SK-N-SH treated with all-trans-retinoic acid at 6 μM for 48 hours (cell line): ENCODE measurements at regions not wholly inside any gene's neighbourhood (a gene's known extent, or its start where the extent isn't known, plus 50 kb on each side); places are given as distances from the start of the nearest gene placed in this dataset.

ENCODE experiments used
- ATAC-seq: fragments of 200-7000 bp; cut with Tn5 transposase; 3 replicates; pipeline ENCODE4 v1.9.1; 2020; ENCODE audit warnings: mild to moderate bottlenecking, moderate library complexity
- ARNTL ChIP-seq: fragments of 450-650 bp; formaldehyde crosslinking; IDR thresholded peaks from 2 replicates; pipeline ENCODE4 v1.5.0; 2020; ENCODE audit warnings: low read depth, mild to moderate bottlenecking, moderate library complexity, borderline replicate concordance
- BACH2 ChIP-seq: fragments of 250-450 bp; sonication (Bioruptor Pico); IDR thresholded peaks from 2 replicates; pipeline ENCODE4 v1.9.0; 2021; ENCODE audit warnings: mild to moderate bottlenecking, borderline replicate concordance
- CSDC2 ChIP-seq: fragments of 250-450 bp; sonication (Bioruptor Pico); IDR thresholded peaks from 2 replicates; pipeline ENCODE4 v1.5.0; 2020; ENCODE audit warnings: mild to moderate bottlenecking, moderate library complexity
- ESRRG ChIP-seq: fragments of 250-450 bp; sonication (Bioruptor Pico); IDR thresholded peaks from 2 replicates; pipeline ENCODE4 v1.6.1; 2021; ENCODE audit warnings: mild to moderate bottlenecking
- GLIS3 ChIP-seq: fragments of 250-450 bp; sonication (Bioruptor Pico); IDR thresholded peaks from 2 replicates; pipeline ENCODE4 v1.5.0; 2020; ENCODE audit warnings: mild to moderate bottlenecking, moderate library complexity
- ISL1 ChIP-seq: fragments of 250-450 bp; sonication (Bioruptor Pico); IDR thresholded peaks from 2 replicates; pipeline ENCODE4 v2.1.2; 2022; ENCODE audit warnings: mild to moderate bottlenecking, moderate library complexity
- PPARA ChIP-seq: fragments of 250-450 bp; sonication (Bioruptor Pico); IDR thresholded peaks from 2 replicates; pipeline ENCODE4 v1.5.0; 2020; ENCODE audit warnings: mild to moderate bottlenecking, borderline replicate concordance
- RARB ChIP-seq: fragments of 250-450 bp; sonication (Bioruptor Pico); IDR thresholded peaks from 2 replicates; pipeline ENCODE4 v1.8.0; 2021; ENCODE audit warnings: mild to moderate bottlenecking, moderate library complexity
- SNAI2 ChIP-seq: fragments of 250-450 bp; sonication (Bioruptor Pico); IDR thresholded peaks from 2 replicates; pipeline ENCODE4 v1.5.0; 2020; ENCODE audit warnings: mild to moderate bottlenecking, moderate library complexity
- ZC3H10 ChIP-seq: fragments of 250-450 bp; sonication (Bioruptor Pico); IDR thresholded peaks from 2 replicates; pipeline ENCODE4 v1.5.1; 2021; ENCODE audit warnings: mild to moderate bottlenecking, moderate library complexity
- ZFP30 ChIP-seq: fragments of 450-650 bp; formaldehyde crosslinking; IDR thresholded peaks from 2 replicates; pipeline ENCODE4 v1.5.0; 2022; ENCODE audit warnings: mild to moderate bottlenecking, moderate library complexity
- ZNF565 ChIP-seq: fragments of 450-650 bp; formaldehyde crosslinking; conservative IDR thresholded peaks from 2 replicates; pipeline ENCODE4 v1.5.0; 2020; ENCODE audit warnings: low read depth, mild to moderate bottlenecking, moderate library complexity
- ZNF70 ChIP-seq: fragments of 450-650 bp; formaldehyde crosslinking; IDR thresholded peaks from 2 replicates; pipeline ENCODE4 v1.5.0; 2020; ENCODE audit warnings: mild to moderate bottlenecking, moderate library complexity
- ZNF8 ChIP-seq: fragments of 450-650 bp; formaldehyde crosslinking; IDR thresholded peaks from 2 replicates; pipeline ENCODE4 v1.5.0; 2020; ENCODE audit warnings: mild to moderate bottlenecking, moderate library complexity
- TF ChIP-seq, protein P1 (sequence below): fragments of 250-450 bp; sonication (Bioruptor Pico); IDR thresholded peaks from 2 replicates; pipeline ENCODE4 v1.5.1; 2020; ENCODE audit warnings: low read depth, mild to moderate bottlenecking, moderate library complexity
- TF ChIP-seq, protein P2 (sequence below): fragments of 250-450 bp; sonication (Bioruptor Pico); IDR thresholded peaks from 2 replicates; pipeline ENCODE4 v1.8.0; 2021; ENCODE audit warnings: low read depth, mild to moderate bottlenecking, moderate library complexity, borderline replicate concordance
- TF ChIP-seq, protein P3 (sequence below): fragments of 250-450 bp; sonication (Bioruptor Pico); IDR thresholded peaks from 2 replicates; pipeline ENCODE4 v1.8.0; 2020; ENCODE audit warnings: mild to moderate bottlenecking, moderate library complexity, borderline replicate concordance
- TF ChIP-seq, protein P4 (sequence below): fragments of 250-450 bp; sonication (Bioruptor Pico); IDR thresholded peaks from 2 replicates; pipeline ENCODE4 v1.5.1; 2021; ENCODE audit warnings: mild to moderate bottlenecking, moderate library complexity
- TF ChIP-seq, protein P5 (sequence below): fragments of 250-450 bp; sonication (Bioruptor Pico); IDR thresholded peaks from 2 replicates; pipeline ENCODE4 v1.5.0; 2020; ENCODE audit warnings: mild to moderate bottlenecking, moderate library complexity

DNA sequence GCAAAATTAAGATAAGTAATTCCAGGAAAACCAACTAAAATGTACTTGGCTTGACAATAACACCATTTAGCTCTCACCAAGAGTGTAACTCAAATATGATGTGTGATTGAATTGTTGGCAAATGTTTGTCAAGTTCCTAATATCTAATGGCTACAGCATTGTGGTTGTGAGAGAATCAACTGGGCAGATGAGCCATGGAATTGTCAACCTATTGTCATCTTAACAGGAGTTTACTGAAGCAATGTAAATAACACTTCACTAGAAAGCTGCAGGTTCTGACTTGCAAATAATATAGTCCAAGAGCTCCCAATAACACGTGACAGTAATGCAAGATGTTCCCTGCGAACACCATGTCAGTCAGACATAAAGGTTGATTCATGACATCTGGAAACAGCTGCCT, 495.2 kb upstream of the MEIS1 start (continued):
- no peak for TF ChIP-seq RARB (CRISPR knock-in tag)
- no peak for TF ChIP-seq ZNF565 (CRISPR knock-in tag)
- TF ChIP-seq, protein P1, sequence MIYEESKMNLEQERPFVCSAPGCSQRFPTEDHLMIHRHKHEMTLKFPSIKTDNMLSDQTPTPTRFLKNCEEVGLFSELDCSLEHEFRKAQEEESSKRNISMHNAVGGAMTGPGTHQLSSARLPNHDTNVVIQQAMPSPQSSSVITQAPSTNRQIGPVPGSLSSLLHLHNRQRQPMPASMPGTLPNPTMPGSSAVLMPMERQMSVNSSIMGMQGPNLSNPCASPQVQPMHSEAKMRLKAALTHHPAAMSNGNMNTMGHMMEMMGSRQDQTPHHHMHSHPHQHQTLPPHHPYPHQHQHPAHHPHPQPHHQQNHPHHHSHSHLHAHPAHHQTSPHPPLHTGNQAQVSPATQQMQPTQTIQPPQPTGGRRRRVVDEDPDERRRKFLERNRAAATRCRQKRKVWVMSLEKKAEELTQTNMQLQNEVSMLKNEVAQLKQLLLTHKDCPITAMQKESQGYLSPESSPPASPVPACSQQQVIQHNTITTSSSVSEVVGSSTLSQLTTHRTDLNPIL = no peak

DNA sequence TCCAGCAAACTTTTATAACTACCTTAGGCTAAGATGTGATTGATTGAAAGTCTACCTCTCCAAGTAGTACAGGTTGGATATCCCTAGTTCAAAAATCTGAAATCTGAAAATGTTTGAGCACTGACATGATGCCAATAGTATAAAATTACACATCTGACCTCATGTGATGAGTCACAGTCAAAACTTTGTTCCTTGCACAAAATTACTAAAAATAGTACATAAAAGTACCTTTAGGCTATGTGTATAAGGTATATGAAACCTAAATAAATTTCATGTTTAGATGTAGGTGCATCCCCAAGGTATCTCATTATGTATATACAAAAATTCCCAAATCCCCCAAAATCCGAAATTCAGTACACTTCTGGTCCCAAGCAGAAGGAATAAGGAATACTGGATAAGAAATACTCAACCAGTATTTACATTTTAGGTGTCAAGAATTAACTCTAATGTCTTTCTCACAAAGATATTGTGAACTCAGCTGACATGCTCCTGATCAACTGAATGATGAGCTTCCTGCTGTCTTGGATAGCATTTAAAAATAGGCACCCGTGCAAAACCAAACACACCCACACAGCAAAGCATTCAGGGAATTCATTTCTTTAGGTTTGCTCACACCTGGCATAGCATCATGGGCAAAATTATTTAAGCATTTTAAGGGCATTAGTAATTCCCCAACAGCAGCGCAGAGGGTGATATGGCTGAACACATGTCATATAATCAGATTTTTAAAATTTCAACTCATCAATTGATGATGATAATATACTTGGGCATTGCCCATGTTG, 497.4 kb upstream of the MEIS1 start:
- ATAC-seq = no peak

DNA sequence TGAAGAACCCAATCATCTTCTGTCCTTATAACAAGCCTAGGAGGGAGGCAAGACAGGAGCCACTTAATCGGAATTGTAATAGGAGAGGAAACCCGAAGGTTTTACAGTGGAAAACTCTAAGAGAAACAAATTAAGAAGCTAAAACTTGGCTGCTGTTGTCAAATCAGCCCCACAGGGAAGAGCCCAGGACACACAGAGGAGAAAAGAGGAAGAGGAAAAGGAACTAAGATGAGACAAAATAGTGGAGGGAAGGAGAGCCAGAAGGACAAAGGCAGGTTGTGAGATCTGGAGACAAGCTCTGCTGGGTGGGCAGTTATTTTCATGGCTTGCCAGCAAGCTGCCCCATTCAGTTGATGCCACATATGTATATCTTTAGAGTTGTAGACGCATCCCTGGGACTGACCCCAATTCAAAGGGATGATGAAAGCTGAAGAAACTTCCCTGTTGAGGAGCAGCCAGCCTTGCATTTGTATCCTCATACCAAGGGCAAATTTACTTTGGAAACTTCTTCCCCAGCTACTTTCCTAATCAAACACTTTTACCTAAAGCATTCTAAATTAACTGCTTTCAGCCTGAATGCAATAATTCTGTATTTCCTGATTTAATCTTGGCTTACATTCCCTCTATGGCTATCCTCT, 499.8 kb upstream of the MEIS1 start:
- TF ChIP-seq PPARA (CRISPR knock-in tag) = no peak
- TF ChIP-seq ZC3H10 (CRISPR knock-in tag) = no peak
- TF ChIP-seq, protein P2, sequence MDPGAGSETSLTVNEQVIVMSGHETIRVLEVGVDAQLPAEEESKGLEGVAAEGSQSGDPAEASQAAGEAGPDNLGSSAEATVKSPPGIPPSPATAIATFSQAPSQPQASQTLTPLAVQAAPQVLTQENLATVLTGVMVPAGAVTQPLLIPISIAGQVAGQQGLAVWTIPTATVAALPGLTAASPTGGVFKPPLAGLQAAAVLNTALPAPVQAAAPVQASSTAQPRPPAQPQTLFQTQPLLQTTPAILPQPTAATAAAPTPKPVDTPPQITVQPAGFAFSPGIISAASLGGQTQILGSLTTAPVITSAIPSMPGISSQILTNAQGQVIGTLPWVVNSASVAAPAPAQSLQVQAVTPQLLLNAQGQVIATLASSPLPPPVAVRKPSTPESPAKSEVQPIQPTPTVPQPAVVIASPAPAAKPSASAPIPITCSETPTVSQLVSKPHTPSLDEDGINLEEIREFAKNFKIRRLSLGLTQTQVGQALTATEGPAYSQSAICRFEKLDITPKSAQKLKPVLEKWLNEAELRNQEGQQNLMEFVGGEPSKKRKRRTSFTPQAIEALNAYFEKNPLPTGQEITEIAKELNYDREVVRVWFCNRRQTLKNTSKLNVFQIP (CRISPR knock-in tag) = no peak
- TF ChIP-seq, protein P3, sequence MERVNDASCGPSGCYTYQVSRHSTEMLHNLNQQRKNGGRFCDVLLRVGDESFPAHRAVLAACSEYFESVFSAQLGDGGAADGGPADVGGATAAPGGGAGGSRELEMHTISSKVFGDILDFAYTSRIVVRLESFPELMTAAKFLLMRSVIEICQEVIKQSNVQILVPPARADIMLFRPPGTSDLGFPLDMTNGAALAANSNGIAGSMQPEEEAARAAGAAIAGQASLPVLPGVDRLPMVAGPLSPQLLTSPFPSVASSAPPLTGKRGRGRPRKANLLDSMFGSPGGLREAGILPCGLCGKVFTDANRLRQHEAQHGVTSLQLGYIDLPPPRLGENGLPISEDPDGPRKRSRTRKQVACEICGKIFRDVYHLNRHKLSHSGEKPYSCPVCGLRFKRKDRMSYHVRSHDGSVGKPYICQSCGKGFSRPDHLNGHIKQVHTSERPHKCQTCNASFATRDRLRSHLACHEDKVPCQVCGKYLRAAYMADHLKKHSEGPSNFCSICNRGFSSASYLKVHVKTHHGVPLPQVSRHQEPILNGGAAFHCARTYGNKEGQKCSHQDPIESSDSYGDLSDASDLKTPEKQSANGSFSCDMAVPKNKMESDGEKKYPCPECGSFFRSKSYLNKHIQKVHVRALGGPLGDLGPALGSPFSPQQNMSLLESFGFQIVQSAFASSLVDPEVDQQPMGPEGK (CRISPR knock-in tag) = no peak
- no peak for TF ChIP-seq CSDC2
- no peak for TF ChIP-seq ZNF8
- TF ChIP-seq RARB (CRISPR knock-in tag) = no peak
- TF ChIP-seq ESRRG (CRISPR knock-in tag) = no peak
- no peak for TF ChIP-seq GLIS3 (CRISPR knock-in tag)
- TF ChIP-seq BACH2 (CRISPR knock-in tag) = no peak
- no peak for TF ChIP-seq ZNF70 (CRISPR knock-in tag)
- TF ChIP-seq ZFP30 = no peak
- TF ChIP-seq, protein P4, sequence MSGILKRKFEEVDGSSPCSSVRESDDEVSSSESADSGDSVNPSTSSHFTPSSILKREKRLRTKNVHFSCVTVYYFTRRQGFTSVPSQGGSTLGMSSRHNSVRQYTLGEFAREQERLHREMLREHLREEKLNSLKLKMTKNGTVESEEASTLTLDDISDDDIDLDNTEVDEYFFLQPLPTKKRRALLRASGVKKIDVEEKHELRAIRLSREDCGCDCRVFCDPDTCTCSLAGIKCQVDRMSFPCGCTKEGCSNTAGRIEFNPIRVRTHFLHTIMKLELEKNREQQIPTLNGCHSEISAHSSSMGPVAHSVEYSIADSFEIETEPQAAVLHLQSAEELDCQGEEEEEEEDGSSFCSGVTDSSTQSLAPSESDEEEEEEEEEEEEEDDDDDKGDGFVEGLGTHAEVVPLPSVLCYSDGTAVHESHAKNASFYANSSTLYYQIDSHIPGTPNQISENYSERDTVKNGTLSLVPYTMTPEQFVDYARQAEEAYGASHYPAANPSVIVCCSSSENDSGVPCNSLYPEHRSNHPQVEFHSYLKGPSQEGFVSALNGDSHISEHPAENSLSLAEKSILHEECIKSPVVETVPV (CRISPR knock-in tag) = no peak
- TF ChIP-seq, protein P5, sequence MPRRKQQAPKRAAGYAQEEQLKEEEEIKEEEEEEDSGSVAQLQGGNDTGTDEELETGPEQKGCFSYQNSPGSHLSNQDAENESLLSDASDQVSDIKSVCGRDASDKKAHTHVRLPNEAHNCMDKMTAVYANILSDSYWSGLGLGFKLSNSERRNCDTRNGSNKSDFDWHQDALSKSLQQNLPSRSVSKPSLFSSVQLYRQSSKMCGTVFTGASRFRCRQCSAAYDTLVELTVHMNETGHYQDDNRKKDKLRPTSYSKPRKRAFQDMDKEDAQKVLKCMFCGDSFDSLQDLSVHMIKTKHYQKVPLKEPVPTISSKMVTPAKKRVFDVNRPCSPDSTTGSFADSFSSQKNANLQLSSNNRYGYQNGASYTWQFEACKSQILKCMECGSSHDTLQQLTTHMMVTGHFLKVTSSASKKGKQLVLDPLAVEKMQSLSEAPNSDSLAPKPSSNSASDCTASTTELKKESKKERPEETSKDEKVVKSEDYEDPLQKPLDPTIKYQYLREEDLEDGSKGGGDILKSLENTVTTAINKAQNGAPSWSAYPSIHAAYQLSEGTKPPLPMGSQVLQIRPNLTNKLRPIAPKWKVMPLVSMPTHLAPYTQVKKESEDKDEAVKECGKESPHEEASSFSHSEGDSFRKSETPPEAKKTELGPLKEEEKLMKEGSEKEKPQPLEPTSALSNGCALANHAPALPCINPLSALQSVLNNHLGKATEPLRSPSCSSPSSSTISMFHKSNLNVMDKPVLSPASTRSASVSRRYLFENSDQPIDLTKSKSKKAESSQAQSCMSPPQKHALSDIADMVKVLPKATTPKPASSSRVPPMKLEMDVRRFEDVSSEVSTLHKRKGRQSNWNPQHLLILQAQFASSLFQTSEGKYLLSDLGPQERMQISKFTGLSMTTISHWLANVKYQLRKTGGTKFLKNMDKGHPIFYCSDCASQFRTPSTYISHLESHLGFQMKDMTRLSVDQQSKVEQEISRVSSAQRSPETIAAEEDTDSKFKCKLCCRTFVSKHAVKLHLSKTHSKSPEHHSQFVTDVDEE (CRISPR knock-in tag) = no peak
- no peak for TF ChIP-seq ARNTL (CRISPR knock-in tag)
- ATAC-seq = no peak

More for the DNA sequence above, 497.4 kb upstream of the MEIS1 start:
- no peak for TF ChIP-seq ARNTL (CRISPR knock-in tag)

DNA sequence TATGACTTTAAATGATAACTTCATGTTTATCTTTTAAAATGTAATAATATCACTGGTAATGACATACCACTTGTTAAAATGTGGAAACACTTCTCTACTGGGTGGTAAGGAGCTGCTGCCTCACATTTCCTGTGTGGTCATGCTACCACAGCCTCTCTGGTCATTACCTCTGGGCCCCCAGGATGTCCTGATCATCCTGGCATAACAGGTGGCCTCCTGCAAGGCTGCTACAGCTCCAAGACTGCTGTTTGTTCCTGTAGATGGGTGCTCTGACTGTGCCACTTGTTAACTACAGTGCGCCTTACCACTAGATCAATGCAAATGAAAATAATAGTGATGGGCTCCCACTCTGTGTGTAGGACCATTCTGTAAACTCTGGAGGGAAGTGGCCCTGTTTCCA, 500.2 kb upstream of the SPRED2 start:
- TF ChIP-seq ZC3H10 (CRISPR knock-in tag) (no peak), SNAI2 (CRISPR knock-in tag) (no peak), GLIS3 (CRISPR knock-in tag) (no peak), CSDC2 (no peak), ISL1 (CRISPR knock-in tag) (no peak)
- no peak for ATAC-seq
